HCT116 (cell line): ENCODE measurements at regions not wholly inside any gene's neighbourhood (a gene's known extent, or its start where the extent isn't known, plus 50 kb on each side); places are given as distances from the start of the nearest gene placed in this dataset.

Source experiments
- CEBPB ChIP-seq: IDR thresholded peaks from 2 replicates; pipeline ENCODE4 v1.6.1; 2012; ENCODE audit warnings: low read depth
- EZH2 ChIP-seq: fragments of 200-600 bp; sonication (generic); IDR thresholded peaks from 2 replicates; pipeline ENCODE4 v1.6.1; 2017; ENCODE audit warnings: antibody characterized with exemption, mixed run types
- EZH2phosphoT487 ChIP-seq: fragments of 200-600 bp; IDR thresholded peaks from 2 replicates; pipeline ENCODE4 v1.6.1; 2018; ENCODE audit warnings: antibody characterized with exemption, borderline replicate concordance
- JUND ChIP-seq: IDR thresholded peaks from 2 replicates; pipeline ENCODE4 v1.6.1; 2012
- MAX ChIP-seq: IDR thresholded peaks from 2 replicates; pipeline ENCODE4 v1.6.1; 2012
- POLR2A ChIP-seq: IDR thresholded peaks from 2 replicates; pipeline ENCODE4 v1.7.0; 2011; ENCODE audit warnings: borderline replicate concordance; ENCODE audit not compliant: insufficient read depth, insufficient read length; ENCODE audit errors: extremely low read depth
- POLR2AphosphoS5 ChIP-seq: IDR thresholded peaks from 2 replicates; pipeline ENCODE4 v1.6.1; 2011; ENCODE audit warnings: mild to moderate bottlenecking, low read depth, low read length, moderate library complexity
- RAD21 ChIP-seq: IDR thresholded peaks from 2 replicates; pipeline ENCODE4 v1.6.1; 2012; ENCODE audit warnings: low read depth, mild to moderate bottlenecking
- REST ChIP-seq: IDR thresholded peaks from 2 replicates; pipeline ENCODE4 v1.6.1; 2012; ENCODE audit warnings: low read depth
- YY1 ChIP-seq: IDR thresholded peaks from 2 replicates; pipeline ENCODE4 v1.6.1; 2011; ENCODE audit warnings: low read length, low read depth, moderate library complexity, mild to moderate bottlenecking; ENCODE audit not compliant: insufficient replicate concordance; ENCODE audit errors: extremely low read depth
- ZFX ChIP-seq: fragments of 450-650 bp; IDR thresholded peaks from 2 replicates; pipeline ENCODE4 v1.6.1; 2017
- ZNF274 ChIP-seq: fragments of 200-500 bp; sonication (Bioruptor generic); IDR thresholded peaks from 2 replicates; pipeline ENCODE4 v1.6.1; 2014; ENCODE audit warnings: mild to moderate bottlenecking, low read depth, low read length, inconsistent platforms
- TF ChIP-seq, protein P1 (sequence below): IDR thresholded peaks from 2 replicates; pipeline ENCODE4 v1.6.1; 2011; ENCODE audit warnings: mild to moderate bottlenecking, low read length, moderate library complexity; ENCODE audit not compliant: insufficient replicate concordance; ENCODE audit errors: extremely low read depth
- TF ChIP-seq, protein P2 (sequence below), 3 experiments: fragments of 200-600 bp in 1 of 3; sonication (generic) in 1 of 3; IDR thresholded peaks in 2 of 3; conservative IDR thresholded peaks in 1 of 3; 2 replicates each; pipeline ENCODE4 v1.5.1; 2012 to 2017; ENCODE audit warnings: low read depth in 2 of 3, low read length in 2 of 3, antibody characterized with exemption in 1 of 3, borderline replicate concordance in 1 of 3, control low read depth in 1 of 3, mild to moderate bottlenecking in 1 of 3, mixed read lengths in 1 of 3, mixed run types in 1 of 3, moderate library complexity in 1 of 3; ENCODE audit not compliant: insufficient read depth in 1 of 3

GRCh38 chr3:167941234-167941995 is 154.3 kb downstream of the GOLIM4 start:
- TF ChIP-seq, protein P1, sequence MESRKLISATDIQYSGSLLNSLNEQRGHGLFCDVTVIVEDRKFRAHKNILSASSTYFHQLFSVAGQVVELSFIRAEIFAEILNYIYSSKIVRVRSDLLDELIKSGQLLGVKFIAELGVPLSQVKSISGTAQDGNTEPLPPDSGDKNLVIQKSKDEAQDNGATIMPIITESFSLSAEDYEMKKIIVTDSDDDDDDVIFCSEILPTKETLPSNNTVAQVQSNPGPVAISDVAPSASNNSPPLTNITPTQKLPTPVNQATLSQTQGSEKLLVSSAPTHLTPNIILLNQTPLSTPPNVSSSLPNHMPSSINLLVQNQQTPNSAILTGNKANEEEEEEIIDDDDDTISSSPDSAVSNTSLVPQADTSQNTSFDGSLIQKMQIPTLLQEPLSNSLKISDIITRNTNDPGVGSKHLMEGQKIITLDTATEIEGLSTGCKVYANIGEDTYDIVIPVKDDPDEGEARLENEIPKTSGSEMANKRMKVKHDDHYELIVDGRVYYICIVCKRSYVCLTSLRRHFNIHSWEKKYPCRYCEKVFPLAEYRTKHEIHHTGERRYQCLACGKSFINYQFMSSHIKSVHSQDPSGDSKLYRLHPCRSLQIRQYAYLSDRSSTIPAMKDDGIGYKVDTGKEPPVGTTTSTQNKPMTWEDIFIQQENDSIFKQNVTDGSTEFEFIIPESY, result no peak
- TF ChIP-seq, protein P2, sequence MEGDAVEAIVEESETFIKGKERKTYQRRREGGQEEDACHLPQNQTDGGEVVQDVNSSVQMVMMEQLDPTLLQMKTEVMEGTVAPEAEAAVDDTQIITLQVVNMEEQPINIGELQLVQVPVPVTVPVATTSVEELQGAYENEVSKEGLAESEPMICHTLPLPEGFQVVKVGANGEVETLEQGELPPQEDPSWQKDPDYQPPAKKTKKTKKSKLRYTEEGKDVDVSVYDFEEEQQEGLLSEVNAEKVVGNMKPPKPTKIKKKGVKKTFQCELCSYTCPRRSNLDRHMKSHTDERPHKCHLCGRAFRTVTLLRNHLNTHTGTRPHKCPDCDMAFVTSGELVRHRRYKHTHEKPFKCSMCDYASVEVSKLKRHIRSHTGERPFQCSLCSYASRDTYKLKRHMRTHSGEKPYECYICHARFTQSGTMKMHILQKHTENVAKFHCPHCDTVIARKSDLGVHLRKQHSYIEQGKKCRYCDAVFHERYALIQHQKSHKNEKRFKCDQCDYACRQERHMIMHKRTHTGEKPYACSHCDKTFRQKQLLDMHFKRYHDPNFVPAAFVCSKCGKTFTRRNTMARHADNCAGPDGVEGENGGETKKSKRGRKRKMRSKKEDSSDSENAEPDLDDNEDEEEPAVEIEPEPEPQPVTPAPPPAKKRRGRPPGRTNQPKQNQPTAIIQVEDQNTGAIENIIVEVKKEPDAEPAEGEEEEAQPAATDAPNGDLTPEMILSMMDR (IDR thresholded peaks at IDR 0.05 in 2 of 3, conservative IDR thresholded peaks at IDR 0.05 in 1 of 3; ENCODE audit: borderline replicate concordance in 1 of 3, insufficient read depth in 1 of 3, low read depth in 2 of 3, low read length in 2 of 3), result no peak
- no peak for TF ChIP-seq CEBPB
- TF ChIP-seq POLR2AphosphoS5, result no peak
- no peak for TF ChIP-seq REST
- TF ChIP-seq POLR2A, result no peak
- no peak for TF ChIP-seq EZH2phosphoT487
- no peak for TF ChIP-seq ZFX
- no peak for TF ChIP-seq YY1
- TF ChIP-seq MAX, result no peak
- no peak for TF ChIP-seq RAD21
- no peak for TF ChIP-seq EZH2
- no peak for TF ChIP-seq JUND
- TF ChIP-seq ZNF274, result no peak
